ENCODE measurements at regions not wholly inside any gene's neighbourhood (a gene's known extent, or its start where the extent isn't known, plus 50 kb on each side); places are given as distances from the start of the nearest gene placed in this dataset.
A peak's percentile ranks its signal among the peaks of the same experiment; 100 is the strongest.

DNA sequence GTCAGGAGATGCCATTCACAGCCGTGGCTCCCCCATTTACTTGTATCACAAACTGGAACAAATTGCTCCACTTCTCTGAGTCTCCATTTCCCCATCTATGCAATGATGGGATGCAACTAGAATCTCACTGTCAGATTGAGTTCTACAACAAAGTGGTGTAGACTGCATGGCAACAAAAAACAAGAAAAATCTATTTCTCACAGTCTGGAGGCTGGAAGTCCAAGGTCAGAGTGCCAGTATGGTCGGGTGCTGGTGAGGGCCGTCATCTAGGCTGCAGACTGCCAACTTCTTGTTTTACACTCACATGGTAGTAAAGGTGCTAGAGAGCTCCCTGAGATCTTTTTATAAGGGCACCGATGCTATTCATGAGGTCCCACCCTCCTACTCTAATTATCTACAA lies 158.4 kb upstream of the BCL6 start:
- DNase-seq = no peak

DNA sequence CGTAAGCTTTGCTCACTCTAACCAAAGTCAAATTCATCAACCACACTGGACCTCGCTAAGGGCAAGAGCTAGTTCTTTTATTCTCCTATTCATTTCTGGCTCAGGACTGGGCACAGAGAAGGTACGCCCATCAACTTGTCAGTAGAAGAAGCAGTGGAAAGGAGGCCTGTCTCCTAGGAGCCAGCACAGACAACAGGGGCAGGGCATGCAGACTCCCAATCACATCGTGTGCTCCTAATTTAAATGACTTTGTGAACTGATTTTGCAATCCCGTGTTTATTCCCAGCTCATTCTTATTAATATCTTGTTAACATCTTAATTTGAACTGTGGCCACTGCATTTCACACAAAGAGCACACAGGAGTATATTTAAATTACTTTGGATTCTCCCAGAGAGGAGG lies 161.1 kb upstream of the BCL6 start:
- no peak for DNase-seq

DNA sequence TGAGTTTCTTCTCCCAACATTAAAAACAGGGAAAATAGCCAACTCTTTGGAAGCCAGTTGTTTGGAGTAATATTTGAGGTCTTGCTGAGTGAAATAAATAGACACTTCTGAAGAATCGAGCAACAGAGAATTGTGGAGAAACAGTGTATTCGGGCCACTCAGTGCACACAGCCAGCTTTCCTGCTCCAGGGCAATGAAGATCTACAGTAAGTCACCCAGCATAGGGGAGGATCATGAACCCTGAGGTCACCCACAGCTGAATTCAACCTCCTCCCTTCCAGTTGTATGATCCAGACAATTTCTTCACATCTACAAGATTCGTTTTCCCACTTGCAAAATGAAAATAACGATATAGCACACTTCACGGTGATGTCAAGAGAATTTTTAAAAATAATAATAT lies 161.7 kb upstream of the BCL6 start:
- DNase-seq = no peak

DNA sequence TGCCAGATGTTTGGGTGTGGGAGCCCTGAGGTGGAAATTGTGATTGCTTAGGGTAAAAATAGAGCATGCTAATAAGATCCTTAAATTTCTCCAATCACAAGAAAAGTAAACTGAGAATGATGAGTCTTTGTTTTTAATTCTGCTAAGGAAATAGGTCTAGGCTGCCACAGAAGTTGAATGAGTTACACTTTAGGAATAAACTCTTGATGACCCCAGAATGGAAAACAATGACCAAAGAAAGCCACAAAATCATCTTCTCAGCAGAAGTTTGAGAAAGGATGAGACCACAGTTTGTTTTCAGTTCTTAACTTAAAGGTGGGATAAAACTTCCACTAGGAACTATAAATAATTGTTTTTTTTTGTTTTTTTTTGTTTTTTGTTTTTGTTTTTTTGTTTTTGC lies 164.6 kb upstream of the BCL6 start:
- DNase-seq = no peak

- DNase-seq = no peak
These were observed 166.7 kb upstream of the BCL6 start for GRCh38 chr3:187912007-187912406.

DNA sequence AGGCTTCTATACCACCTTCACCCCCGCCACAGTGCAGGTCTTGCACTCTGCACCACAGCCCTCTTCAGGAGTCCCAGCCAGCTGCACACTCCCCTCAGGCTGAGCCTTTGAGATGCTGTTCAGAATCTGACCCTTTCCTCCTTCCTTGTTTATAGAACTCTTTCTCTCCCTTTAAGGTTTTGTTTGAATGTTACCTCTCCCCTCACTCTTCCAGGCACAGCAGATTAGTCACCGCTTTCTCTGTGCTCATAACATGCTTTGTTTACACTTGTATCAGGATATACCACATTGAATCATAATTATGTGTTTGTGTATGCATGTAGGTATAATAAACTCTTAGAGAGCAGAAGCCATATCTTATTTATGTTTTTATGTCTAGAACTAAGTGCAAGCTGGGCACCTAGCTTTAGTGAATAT lies 168.4 kb upstream of the BCL6 start:
- no peak for DNase-seq

DNA sequence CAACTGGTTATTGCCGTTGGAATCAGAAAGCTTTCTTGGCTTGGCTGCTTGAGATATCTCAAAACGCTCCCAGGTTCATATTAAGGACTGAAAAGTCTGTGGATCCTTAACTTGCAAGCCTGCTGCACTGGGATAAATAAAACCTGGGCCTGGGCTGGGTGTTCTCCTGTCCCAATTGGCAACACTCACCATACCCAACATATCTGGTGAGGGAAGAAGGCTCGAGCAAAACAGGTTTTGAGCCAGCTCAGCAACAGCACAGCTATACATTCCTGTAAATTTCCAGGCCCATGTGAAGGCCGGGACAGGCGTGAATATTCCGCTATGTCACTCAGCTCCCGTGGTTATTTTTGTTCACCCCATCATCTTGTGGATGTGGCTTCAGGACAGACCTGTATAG lies 169.0 kb upstream of the BCL6 start:
- DNase-seq = no peak

- DNase-seq = no peak
These were observed 170.8 kb upstream of the BCL6 start for GRCh38 chr3:187916072-187916471.

GRCh38 chr3:187918081-187918644 lies 172.9 kb upstream of the BCL6 start:
- DNase-seq = no peak

- no peak for DNase-seq
These were observed 173.8 kb upstream of the BCL6 start for GRCh38 chr3:187919048-187919447.

- DNase-seq = no peak
These were observed 174.3 kb upstream of the BCL6 start for GRCh38 chr3:187919544-187919943.

- no peak for DNase-seq
These were observed 174.8 kb upstream of the BCL6 start for GRCh38 chr3:187920030-187920429.

GRCh38 chr3:187920913-187921312 lies 175.6 kb upstream of the BCL6 start:
- DNase-seq = no peak

DNA sequence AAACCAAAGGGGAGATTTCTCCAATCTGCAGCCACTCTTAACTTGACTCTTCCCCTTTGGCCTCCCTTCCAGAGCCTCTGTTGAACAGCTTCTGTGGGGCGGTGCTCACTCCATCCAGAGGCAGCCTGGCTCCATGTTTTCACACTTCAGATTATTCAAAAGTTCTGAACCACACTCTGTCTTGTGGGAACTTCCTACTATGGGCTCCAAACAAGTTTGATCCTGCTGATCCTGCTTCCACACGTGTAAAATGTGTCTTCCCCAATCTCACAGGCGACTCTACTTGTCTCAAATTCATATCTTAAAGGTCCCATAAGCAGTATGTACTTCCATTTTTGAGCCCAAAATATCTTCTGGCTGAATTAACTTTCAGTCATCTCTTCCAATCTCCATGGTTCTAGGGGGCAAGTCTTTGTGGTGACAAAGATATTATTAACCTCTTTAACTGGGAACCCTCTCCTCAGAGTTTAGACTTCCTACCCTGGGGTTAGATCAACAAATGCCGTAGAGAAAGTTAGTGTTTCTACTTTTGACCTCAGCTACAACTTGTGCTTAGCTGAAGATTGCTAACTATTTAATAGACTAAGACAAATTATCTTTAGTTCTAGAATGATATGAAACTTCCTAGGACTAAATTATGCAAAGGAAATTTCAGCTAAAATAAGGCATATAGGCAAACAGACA lies 176.3 kb upstream of the BCL6 start:
- no peak for DNase-seq

DNA sequence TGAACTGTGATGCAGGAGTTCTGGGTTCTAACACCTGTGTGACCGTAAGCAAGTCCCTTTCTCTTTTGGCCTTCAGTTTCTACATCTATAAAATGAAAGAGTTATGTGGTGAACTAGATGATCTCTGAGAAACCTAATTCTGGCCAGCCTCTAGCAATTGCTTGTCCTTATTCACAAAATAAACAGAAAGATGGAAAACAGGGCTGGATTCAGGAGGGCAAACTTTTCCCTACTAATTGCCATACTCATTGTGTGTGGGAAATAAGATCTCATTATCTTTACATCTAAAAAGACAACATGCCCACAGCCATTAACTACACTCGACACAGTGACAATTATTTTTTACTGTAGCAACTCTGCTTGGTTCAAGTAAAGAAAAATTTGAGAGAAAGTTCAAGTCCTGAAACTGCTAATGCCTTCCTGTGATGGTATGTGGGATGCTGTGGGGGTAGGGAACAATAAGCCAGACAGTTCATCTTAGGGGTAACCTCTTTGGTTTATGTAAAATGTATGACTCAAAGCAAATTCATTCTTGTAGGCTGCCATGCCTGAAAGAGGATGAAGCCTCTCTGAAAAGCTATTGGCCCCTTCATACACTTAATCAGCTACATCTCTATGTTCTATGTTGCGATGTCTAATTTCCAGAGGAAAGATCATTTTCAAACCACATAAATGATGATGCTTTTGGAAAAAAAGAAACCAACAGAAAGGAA lies 177.6 kb upstream of the BCL6 start:
- DNase-seq = no peak

DNA sequence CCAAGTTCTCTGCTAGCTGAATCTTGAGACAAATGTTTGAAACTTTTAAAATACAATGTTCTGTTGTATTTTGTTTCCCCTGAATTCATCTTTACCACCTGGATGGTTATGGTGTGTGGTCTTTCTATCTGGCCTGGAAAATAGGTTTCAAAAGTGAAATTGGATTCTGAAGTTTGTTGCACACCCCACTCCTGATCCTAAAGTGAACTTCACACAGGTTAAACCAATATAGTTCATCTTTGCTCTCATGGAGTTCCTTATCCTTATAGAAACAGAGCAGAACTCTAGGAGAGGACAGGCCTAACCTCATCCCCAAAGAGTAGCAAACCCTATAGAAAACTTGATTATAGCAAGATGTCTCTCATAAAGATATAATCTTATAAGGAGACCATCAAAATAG lies 179.4 kb upstream of the BCL6 start:
- DNase-seq = no peak

DNA sequence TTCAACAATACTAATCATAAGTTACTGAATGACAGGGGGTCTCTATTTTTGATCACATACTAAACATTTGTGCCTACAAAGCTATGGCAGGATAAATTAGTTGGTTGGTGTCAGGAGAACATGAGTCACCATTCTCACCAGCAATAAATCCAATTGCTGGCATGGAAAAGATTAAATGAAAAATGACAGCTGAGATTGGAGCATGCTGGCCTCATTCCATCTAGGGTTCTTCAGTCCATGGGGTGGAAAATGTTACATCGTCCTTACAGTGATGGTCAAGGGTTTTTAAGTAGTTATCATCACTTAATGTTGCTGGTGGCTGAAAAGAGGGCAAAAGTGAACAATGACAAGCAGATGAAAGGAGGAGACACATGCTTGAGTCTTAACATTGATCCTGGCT lies 180.1 kb upstream of the BCL6 start:
- DNase-seq = no peak

- no peak for DNase-seq
These were observed 181.4 kb upstream of the BCL6 start for GRCh38 chr3:187926620-187927019.

DNA sequence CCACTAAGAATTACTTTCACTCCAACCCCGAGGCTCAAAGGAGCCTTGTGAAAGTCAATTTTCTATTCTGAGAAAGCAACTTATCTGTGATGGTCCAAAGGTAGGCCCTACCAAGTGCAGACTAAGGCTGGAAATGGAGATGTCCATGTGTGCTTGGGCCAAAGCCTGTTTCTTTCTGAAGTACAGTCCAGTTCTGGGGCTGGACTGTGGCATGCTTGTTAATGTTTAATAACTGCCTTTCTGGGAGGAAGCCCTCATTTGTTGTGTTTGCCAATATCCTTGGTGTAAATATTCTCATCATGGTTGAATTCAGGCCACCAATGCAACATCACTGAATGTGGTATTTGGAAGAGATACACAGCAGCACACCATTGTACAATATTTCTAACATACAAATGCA lies 182.3 kb upstream of the BCL6 start:
- DNase-seq = no peak

GRCh38 chr3:187929112-187929816 lies 184.0 kb upstream of the BCL6 start:
- no peak for DNase-seq

- no peak for DNase-seq
These were observed 184.8 kb upstream of the BCL6 start for GRCh38 chr3:187930021-187930420.

DNA sequence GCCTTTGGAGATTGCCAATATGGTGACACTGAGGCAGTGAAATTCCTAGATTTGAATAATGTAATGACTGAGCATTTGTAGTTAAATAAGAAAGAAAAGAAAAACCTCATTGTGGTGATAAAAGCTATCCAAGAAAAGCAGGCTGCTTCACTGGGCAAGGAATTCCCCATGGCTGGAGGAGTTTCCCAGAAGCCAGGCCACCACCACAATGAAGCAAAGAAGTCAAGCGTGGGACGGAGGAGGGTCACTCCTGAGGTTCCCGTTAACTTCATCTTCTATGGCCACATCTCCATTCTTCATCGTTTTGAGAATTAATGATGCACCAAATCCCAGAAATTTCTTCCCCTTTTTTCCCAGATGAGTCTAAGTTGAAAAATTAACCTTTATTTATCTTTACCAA lies 185.8 kb upstream of the BCL6 start:
- DNase-seq = no peak

DNA sequence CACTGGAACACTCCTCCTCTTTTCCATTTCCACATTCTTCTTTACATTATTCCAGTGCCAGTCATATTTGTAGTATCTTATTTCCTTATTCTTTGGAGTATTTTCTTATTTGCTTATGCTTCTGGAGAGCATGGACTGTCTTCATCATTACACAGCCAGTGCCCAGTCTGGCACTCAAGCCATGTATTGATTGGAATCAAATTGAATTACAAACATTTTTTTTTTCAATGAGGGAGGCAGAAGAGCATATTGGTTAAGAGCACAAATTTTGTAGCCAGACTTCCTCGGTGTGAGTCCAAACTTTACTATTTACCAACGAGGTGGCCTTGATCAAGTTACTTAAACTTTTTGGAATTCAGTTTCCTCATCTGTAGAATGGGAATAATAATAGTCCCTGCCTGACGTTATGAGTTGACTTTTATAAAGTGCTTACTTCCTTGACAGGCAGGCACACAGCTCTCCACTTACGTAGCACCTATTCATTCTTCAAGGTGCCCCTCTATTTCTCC lies 186.6 kb upstream of the BCL6 start:
- no peak for DNase-seq

DNA sequence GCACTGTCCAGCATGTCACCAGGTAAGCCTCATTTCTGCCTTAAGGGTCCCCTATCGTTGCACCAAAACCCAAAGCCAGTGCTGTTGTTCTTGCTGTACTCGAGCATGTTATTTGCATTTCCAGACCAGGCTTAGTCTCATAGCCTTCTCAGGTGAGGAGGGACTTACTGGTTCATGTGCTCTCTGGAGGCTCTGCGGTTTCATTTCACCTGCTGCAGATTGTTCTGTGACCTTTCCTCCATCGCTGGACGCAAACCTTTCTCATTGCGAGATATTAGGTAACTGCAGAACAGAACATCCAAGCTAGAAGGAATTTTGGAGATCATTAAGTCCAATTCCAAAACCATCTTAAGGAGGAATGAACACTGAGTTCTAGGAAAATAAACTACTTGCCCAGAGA lies 187.3 kb upstream of the BCL6 start:
- peak; percentile 9 to 51 for DNase-seq

All from NCI-H526 (cell line).